NCI-H1436 treated with DMSO at 0.1 percent for 48 hours (cell line): ENCODE measurements at regions not wholly inside any gene's neighbourhood (a gene's known extent, or its start where the extent isn't known, plus 50 kb on each side); places are given as distances from the start of the nearest gene placed in this dataset.
A peak's percentile ranks its signal among the peaks of the same experiment; 100 is the strongest.

ENCODE experiments used
- DNase-seq: peaks from one replicate; lab custom pipeline; 2025; lab: John Stamatoyannopoulos, UW

- no peak for DNase-seq
These were observed 127.0 kb downstream of the PRELID2 start for GRCh38 chr5:145708169-145708568.

- no peak for DNase-seq
These were observed 130.4 kb downstream of the PRELID2 start for GRCh38 chr5:145704724-145705123.

GRCh38 chr5:145703856-145704255 is 131.3 kb downstream of the PRELID2 start:
- no peak for DNase-seq

GRCh38 chr5:145701404-145701803 is 133.7 kb downstream of the PRELID2 start:
- no peak for DNase-seq

GRCh38 chr5:145699846-145700245 is 135.3 kb downstream of the PRELID2 start:
- DNase-seq = no peak

- no peak for DNase-seq
These were observed 137.7 kb downstream of the PRELID2 start for GRCh38 chr5:145697251-145697990.

- no peak for DNase-seq
These were observed 145.9 kb downstream of the PRELID2 start for GRCh38 chr5:145689235-145689634.

GRCh38 chr5:145687943-145688342 is 147.2 kb downstream of the PRELID2 start:
- DNase-seq = no peak

- DNase-seq = no peak
These were observed 149.7 kb downstream of the PRELID2 start for GRCh38 chr5:145685417-145685816.

GRCh38 chr5:145683431-145683830 is 151.7 kb downstream of the PRELID2 start:
- DNase-seq = no peak

- DNase-seq = no peak
These were observed 152.8 kb downstream of the PRELID2 start for GRCh38 chr5:145682197-145682899.

GRCh38 chr5:145681686-145682085 is 153.5 kb downstream of the PRELID2 start:
- peak; percentile 81 for DNase-seq

GRCh38 chr5:145681216-145681615 is 153.9 kb downstream of the PRELID2 start:
- no peak for DNase-seq

- no peak for DNase-seq
These were observed 154.4 kb downstream of the PRELID2 start for GRCh38 chr5:145680767-145681166.

GRCh38 chr5:145680169-145680568 is 155.0 kb downstream of the PRELID2 start:
- DNase-seq = no peak

GRCh38 chr5:145678255-145678654 is 156.9 kb downstream of the PRELID2 start:
- no peak for DNase-seq

GRCh38 chr5:145673786-145674185 is 161.4 kb downstream of the PRELID2 start:
- no peak for DNase-seq

- no peak for DNase-seq
These were observed 166.4 kb downstream of the PRELID2 start for GRCh38 chr5:145668714-145669113.

GRCh38 chr5:145667742-145668141 is 167.4 kb downstream of the PRELID2 start:
- DNase-seq = no peak

GRCh38 chr5:145666591-145666990 is 168.6 kb downstream of the PRELID2 start:
- DNase-seq = no peak

GRCh38 chr5:145661737-145662485 is 173.2 kb downstream of the PRELID2 start:
- no peak for DNase-seq

GRCh38 chr5:145660897-145661640 is 174.1 kb downstream of the PRELID2 start:
- no peak for DNase-seq
